GM18498 (cell line): ENCODE measurements at regions not wholly inside any gene's neighbourhood (a gene's known extent, or its start where the extent isn't known, plus 50 kb on each side); places are given as distances from the start of the nearest gene placed in this dataset.

Experiments
- ATAC-seq: cut with Tn5 transposase; IDR thresholded peaks from one replicate; pipeline ENCODE4 v1.9.1; 2021; ENCODE audit warnings: mild to moderate bottlenecking, moderate library complexity; ENCODE audit not compliant: unreplicated experiment

DNA sequence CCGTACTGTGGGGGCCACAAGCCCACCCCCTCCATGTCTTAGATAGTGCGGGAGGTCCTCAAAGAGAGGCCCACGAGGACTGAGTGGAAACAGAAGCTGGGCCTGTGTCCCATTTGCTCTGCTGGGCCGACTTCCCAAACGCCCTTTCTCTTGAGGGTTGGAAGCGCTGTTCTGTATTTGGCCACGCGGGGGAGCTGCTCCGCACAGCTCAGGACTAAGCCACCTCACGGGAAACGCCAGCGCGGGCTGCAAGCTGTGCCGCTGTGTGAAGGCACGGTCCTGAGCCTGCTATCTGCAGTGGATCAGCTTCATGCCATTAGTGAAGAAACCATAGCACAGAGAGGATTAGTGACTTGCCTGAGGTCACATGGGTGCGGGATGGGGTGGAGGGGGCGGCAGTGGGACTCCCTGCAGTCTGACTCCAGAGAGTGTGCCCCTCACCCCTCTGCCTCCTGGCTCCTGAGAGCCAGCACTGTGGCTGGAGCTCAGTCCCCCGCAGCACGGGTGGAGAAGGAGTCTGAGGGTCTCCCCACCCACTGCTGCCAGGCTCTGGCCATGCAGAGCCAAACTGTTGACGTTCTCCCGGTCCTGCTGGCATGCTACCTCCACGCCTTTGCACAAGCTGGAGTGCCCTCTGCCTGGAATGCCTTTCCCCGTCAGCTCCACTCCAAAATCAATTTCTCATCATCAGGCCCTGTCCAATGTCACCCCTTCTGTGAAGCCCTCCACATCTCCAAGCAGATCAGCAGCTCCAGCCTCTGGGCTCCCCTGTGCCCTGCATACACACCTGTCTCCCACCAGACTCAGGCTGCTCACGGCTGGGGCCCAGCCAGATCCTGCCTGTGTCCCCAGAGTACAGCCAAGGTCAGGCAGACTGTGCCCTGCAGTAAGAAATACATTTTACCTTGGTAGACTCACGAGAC is 51.5 kb upstream of the LRRC32 start:
- ATAC-seq, result peak; percentile 71

DNA sequence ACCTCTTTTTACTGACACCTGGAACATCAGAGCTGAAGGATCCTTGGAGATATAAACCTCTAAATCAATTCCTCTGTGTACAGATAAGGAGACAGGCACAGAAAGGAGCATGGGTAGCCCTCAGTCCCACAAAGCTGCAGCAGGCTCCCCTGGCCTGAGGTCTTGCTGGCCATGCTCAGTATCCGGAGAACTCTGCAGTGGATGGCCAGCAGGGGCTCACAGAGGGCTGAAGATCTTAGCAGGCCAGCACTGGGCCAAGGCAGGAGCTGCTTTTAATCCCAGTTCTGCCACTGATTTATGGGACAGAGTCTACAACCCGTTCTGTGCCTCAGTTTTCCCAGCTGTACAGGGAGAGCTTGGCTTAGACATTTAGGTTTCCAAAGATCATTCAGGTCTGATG is 52.6 kb upstream of the LRRC32 start:
- no peak for ATAC-seq

DNA sequence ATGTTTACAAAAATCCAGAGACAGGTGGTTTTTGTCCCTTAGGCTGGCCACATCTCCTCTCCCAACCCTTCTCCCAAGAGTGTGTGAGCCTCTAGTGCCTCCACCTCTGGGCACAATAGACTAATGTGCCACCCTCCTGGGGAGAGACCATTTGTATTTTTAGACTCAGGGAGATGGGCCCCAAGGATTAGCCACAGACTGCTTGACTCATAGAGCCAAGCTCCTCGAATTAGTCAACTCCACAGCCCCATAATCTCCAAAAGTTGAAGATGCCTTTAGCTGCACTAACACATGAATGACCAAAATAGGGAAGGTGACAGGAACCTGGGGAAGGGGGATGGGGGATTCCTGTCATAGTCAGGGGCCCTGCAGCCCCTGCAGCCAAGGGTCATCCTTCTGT is 53.0 kb upstream of the LRRC32 start:
- no peak for ATAC-seq

DNA sequence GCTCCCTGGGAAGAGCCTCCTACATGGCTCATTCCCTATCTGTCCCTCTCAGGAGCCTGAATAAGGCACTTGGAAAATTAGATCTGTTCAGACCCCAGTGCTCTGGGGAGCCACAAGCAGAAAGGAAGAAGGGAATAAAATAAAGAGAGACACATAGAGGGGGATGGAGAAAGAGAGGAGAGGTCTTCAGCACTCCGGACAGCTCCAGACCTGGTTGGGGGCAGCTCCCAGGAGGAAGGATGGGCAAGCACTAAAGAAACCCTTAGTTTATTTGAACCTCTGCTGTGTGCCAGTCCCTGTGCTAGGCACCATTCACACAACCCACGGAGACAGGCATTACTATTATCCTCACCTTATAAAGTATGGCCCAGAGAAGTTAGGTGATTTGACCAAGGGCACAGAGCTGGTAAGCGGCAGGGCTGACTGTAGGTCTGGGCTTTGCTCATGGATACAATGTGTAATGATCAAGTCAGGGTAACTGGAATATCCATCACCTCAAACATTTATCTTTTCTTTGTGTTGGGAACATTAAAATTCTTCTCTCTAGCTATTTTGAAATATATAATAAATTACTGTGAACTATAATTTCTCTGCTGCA is 53.7 kb upstream of the LRRC32 start:
- no peak for ATAC-seq

DNA sequence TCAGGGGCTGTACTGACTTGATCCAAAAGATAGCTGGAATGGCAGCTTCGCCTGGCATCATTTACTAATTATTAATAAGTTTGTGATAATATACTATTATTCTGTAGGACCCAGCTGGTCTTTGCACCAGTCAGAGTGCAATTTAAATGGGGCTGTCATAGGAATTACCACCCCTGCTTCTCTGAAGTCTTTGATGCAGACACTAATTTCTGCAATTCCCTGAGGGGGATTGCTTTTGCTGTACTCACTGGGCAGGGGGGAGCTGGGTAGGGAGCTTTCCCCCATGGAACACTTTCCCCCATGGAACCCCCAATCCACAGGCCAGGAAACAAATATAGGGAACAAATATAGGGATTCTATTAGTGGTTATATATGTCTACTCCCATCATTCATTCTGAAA is 54.9 kb upstream of the TSKU start:
- ATAC-seq, result no peak

DNA sequence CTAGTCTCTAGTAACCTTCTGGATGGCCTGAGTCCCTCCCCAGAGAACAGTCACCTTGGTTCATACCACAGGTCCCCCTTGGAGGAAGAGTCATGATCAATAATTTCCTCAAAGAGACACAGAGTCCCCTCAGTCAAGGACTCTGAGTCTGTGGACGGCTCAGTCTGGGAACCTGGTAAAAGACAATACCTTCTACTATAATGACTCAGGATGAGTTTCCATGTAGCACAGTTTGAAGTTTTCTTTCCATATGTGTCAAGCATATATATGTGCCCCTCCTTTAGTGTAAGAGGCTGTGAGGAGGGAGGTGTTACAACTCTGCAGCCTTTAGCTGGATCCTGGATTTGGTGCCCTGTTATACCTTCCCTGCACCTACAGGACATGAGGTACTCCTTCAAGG is 54.4 kb upstream of the TSKU start:
- ATAC-seq, result no peak

DNA sequence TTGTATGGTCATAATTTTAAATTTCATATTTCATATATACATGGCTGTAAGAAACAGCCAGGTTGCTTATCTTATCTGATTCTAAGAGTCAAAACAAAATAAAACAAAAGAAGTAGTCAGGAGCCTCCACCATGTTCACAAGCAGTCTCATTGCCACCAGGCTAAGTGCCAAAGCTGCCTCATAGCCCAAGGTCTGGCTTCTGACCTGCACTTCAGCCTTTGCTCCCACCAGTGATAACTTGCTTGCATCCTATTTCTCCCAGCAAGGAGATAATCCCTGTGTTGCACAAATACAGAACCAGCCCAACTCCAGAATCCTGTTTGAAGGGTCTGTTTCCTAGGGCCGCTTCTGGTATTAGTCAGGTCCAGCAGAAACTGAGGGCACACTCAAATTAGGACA is 53.9 kb upstream of the TSKU start:
- ATAC-seq, result no peak

DNA sequence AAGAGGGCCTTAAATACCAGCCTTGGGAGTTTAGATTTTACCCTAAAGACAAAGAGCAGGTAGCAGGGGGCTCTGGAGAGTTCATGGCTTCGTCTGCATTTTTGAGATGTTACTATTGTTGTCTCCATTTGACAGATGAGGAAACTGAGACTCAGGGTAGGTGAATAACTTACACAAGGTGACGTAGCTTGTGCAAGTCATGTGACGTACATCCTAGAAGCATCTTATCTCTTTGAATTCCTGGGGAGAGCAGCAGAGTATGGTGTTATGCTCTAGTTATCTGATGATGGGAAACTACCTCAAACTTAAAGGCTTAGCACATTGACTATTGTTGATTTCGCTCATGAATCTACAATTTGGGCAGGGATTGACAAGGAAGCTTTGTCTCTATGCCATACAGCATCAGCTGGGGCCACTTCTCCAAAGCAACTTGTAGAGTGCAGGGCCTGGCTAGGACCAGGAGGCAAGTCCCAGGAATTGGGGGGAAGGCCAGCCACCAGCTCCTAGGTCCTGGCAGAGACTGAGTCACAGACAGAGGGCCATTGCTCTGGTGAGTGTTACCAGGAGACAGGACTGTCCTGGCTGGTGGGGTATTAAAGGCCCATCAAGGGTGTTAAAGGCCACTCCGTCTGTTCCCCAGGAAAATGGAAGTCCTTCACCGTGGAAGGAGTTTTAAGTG is 52.1 kb upstream of the TSKU start:
- ATAC-seq, result no peak

DNA sequence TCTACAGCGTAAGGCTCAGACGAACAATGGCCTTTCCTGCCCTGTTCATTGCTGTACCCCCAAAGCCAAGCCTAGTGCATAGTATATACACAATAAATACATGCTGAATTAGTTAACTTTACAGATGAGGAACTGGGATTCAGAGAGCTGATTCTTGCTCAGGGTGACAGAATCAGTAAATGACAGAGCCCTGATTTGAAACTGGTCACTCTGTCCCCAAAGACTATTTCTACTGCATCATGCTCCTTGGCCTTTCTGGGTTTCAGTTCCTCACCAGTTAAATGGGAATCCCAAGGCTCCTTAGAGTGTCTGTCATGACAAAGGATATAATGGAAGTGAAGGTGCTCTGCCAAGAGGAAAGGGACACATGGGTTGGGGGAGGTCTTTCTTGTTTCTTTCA is 50.5 kb upstream of the TSKU start:
- ATAC-seq, result no peak
